Epidermal melanocyte (primary cell): ENCODE measurements at regions not wholly inside any gene's neighbourhood (a gene's known extent, or its start where the extent isn't known, plus 50 kb on each side); places are given as distances from the start of the nearest gene placed in this dataset.
"Not testable (repeated sequence)": the region's sequence is repeated elsewhere in the genome, so short reads cannot be mapped to it uniquely, and the experiment has no call there.

Experiments used
- DNase-seq: peaks from one replicate; pipeline ENCODE4 v3.0.0; 2011; ENCODE audit warnings: low spot score; ENCODE audit not compliant: insufficient read length

DNA sequence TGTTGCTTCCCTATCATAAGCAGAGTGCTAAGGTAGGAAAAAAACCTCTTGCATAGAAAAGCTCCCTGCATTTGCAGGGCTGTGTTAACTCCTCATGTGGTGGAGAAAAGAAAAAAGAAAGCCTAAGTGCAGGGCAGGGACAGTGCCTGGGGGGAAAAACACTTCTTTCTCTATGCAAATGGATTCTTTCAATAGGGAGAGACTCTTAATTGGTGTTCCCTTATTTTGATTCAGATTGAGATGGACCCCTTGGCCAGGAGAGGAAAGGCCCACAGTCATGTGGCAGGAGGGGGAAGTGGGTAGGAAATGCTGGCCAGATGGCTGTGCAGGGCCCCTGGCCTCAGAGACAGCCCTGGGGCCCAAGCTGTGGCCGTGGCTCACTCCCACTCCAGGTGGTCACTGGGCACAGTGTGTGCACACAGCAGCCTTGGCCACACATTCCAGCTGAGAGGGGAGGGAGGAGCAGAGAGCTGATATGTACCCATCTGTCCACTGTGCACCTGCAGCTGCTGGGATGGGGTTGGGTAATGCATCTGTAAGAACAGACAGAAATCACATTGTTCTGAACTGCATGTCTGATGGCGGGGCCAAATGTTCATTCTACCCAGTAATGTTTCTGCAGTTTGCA, 410.4 kb downstream of the DSC3 start:
- DNase-seq = no peak

DNA sequence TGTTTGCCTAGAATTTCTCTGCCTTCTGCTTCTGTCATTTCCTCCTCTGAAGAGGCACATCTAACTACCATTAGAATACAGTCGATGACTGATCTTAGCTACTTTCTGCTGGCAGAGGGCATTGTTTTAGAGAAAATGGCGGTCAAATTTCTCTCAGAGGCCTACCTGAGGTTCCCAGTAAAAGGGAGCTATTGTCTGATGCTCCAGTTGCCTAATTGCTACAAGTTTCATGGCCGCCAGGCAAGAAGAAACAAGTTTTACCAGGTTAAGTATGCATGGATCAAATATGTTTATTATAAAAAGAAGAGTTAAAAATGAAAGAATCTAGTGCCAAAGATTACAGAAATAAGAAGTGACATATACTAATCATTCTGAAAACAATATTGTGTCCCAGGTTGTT, 416.6 kb downstream of the DSC3 start:
- no peak for DNase-seq

DNA sequence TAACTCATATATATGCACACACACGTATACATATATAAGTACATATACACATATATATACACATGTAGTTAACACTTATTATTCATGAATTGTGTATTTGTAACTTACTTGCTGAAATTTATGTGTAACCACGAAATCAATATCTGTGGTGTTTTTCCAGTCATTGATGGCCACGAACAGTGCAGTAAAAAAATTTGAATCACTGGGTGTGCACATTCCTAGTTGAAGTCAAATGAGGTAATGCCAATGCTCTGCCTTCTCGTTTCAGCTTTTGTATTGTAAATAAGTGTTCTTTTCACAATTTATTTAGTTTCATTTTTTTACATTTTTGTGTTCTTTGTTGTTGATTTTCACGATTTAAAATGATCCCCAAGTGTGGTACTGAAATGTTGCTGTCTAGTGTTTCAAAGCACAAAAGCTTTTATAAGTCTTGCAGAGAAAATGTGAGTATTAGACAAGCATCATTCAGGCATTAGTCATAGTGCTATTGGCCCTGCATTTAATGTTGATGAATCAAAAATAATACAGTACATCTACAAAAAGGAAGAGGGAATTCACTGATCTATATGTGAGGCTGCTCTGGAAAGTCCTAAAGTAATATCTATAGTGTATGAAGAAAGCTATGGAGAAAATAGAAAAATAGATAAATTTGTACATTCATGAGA, 419.0 kb downstream of the DSC3 start:
- no peak for DNase-seq

DNA sequence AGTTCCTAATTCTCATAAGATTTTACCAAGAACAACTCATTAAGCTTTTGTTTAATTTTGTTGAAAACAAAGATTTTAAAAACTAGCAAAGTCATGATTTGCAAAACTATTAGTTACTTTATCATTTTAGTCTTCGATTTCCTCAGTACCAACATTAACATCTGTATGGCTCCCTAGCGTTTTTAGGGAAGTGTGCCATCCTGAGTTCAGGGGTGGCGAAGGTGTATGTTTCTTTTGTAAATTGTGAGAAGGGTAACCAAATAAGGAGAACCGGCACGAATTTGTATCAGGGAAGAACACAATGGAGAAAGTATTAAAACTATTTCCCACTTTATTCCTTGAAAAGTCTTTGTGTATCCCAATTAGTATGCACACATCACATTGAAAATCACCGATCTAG, 419.9 kb downstream of the DSC3 start:
- DNase-seq = no peak

DNA sequence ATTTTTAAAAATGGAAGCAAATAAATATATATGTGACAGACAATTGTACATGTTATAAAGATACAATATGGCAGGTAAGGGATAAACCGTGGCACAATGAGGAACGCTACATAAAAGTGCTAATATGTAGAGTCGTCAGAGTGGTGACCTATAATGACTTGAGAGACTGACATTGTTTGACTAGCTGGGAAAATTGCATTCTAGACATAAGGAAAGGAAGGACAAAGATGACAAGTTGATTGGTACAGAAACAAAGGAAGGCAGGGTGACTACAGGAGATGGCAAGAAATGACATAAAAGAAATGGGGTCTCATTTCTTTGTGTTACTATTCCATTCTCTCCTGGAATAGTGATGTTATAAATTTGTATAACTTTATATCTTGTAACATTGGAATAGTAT, 420.4 kb downstream of the DSC3 start:
- no peak for DNase-seq

DNA sequence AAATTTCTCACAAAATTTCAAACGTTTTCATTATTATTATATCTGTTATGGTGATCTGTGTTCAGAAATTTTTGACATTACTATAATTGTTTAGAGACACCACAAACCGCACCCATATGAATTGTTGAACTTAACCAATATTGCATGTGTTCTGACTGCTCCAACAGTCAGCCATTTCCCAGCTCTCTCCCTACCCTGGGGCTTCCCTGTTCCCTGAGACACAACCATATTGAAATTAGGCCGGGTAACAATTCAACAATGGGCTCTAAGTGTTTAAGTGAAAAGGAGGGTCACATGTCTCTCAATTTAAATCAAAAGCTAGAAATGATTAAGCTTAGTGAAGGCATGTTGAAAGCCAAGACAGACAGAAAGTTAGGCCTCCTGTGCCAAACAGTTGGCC, 424.0 kb downstream of the DSC3 start:
- no peak for DNase-seq

DNA sequence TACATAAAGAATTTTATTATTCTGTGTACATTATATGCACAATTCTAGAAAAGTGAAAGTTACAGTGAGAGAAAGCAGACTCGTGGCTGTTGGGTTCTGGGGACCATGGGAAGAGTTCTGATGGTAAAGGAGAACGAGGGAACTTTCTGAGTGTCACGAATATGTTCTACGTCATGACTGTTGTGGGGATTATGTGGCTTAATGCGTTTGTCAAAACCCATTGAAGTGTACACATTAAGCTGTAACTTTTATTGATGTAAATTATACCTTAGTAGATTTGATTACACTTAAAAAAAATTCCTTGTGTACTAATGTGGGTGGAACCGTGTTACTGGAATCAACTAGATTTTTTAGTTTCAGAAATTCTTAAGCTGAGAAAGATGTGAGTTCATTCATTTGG, 426.1 kb downstream of the DSC3 start:
- DNase-seq = no peak

DNA sequence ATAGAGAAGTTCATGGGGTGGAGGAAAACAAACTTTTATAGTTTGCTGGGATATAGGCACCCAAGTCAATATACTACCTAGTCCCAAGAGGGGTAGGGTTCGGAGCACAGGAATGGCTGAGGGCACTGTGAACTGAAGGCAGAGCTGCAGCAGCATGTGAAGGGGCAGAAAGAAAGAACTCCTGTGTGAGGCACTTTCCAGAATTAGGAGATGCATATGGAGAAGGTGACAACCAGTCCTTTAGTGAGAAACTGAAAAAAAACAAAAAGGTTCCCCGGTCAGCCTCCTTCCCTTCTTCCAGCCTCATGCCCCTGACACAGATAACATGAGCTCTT, 429.1 kb downstream of the DSC3 start:
- no peak for DNase-seq

DNA sequence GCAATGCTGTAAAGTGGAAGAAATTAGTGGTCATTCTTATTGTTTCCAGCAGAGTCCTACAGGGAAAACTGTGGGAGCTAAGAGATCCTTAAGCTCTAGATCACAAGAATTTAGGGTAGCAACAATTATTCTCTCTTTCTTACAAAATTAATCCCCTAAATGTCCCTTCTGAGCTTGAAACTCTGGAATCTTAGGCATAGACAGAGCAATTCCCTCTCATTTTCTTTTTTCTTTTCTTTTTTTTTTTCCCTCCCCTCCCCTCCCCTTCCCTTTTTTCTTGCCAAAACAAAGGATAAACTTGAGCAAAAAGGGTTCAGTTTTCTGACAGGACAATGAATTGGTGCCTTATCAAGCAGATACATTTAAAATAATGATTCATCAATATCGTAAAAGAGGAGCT, 441.0 kb downstream of the DSC3 start:
- DNase-seq = no peak

DNA sequence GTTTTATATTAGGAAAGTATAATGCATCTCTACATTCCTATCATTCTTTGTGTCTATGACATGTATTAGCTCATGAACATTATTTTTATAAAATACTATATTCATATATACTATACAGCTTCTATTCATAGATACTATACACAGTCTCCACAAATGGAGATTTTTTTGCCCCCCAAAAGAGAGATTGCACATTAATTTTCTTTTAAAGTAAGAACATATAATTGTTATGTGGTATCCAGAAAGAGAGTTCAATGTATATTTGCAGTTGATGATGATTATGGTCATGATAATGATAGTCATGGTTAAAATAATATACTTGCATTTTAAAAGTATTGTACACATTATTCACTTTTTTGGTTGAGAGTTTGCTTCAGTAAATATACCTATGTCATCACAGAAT, 445.3 kb downstream of the DSC3 start:
- no peak for DNase-seq

DNA sequence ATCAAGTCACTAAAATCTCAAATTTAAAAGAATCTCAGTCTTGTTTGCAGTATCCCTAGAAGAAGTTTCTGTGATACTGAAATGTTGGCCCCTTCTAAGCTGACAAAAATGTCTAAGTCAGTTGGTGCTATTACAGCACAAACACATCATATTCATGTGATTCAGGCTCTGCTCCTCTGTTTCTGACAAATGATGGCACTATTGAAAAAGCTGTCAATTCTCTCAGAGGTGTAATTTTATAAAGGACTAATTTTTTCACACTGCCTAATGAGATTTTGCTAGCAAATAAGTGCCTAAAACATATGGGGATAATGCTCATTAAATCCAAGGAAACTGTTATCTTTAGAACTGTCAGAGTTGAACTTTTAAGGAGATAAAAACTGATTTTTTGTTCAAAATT, 445.9 kb downstream of the DSC3 start:
- DNase-seq = no peak

DNA sequence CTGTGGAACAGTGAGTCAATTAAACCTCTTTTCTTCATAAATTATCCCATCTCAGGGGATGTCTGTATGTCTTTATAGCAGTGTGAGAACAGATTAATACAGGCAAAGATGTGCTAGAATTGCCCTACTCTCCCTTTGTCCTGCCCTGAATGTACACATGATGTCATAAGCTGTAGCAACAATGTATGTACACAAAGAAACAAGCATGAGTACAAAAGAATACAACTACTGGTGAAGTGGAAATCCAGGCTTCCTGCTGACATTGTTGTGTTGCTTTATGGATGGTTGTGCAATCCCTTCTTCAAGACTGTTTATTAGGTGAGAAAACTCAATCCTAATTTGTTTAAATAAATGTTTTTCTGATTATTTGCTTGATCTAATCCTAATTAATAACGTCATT, 446.6 kb downstream of the DSC3 start:
- DNase-seq = no peak

DNA sequence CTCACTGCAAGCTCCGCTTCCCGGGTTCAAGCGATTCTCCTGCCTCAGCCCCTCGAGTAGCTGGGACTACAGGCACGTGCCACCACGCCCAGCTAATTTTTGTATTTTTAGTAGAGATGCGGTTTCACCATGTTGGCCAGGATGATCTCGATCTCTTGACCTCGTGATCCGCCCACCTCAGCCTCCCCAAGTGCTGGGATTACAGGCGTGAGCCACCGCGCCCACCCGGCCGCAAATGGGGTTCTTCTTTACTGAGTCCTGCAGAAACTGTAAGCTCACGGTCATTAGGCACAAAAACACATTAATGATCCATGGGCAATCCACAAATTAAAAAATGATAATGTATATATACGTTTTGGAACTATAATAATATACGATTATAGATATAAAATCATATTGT, 447.6 kb downstream of the DSC3 start:
- not testable (repeated sequence) for DNase-seq

DNA sequence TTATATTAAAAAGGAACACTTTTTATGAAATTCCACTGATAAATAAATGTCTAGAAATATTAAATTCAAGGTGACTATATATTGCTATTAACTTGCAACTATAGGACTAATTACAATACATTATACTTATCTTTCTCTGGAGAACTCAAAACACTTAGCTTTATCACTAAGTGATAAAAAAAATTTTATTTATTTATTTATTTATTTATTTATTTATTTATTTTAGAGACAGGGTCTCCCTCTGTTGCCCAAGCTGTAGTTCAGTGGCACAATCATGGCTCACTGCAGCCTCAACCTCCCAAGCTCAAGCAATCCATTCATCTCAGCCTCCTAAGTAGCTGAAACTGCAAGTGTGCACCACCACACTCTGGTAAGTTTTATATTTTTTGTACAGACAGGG, 451.1 kb downstream of the DSC3 start:
- DNase-seq = no peak

DNA sequence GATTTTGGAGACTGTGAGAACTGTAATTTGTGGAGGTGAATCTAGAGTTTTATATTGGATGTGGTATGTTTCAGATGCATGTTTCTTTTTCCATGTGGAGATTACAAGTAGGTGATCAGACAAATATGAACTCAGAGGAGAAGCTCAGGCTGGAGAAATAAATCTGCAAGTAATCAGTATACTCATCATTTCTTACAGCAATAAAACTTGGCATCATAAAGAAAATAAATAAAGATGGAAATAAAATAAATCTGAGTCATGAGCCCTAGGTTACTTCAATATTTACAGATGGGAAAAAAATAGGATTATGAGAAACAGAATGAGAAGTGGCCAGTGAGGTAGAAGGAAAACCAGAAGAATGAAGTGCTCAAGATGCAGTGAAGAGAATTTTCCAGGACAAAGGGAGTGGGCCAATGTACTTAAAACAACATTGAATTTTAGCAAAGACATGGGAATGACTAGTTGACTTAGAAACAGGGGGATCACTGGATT, 453.8 kb downstream of the DSC3 start:
- no peak for DNase-seq

DNA sequence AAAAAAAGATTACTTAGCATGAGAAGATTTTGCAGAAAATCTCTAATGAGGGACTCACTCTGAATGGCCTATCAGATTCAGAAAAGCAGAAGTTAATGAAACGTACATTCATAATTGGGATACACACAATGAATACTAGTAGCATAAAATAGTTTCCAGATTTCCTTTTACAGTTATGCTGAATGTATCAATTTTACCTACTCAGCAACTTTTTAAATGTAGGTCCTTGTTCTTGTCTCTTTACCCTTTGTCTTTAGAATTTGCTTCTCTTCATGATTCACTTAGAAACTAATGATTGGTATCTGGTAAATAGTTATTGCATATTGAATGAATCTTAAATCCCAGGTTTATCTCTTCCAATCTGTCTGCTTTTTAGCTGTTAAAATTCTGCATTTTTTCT, 458.8 kb downstream of the DSC3 start:
- no peak for DNase-seq

DNA sequence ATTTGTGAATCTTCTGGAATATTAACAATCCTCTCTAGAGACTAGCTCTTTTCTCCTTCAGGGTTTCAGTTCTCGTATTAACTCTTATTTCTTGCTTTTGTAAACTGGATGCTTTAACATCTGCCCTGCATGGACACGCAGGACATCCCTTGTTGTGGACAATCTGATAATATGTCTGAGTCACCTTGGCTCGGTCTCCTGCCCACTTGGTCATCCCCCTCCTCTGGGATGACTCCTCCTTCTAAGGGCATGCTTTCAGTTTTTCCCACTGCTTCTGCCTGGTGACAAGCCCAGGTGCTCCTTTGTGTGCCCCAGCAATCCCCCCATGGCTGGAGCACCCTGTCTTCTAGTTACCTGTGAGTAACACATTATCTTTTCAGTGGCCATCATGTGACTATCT, 460.5 kb downstream of the DSC3 start:
- no peak for DNase-seq

DNA sequence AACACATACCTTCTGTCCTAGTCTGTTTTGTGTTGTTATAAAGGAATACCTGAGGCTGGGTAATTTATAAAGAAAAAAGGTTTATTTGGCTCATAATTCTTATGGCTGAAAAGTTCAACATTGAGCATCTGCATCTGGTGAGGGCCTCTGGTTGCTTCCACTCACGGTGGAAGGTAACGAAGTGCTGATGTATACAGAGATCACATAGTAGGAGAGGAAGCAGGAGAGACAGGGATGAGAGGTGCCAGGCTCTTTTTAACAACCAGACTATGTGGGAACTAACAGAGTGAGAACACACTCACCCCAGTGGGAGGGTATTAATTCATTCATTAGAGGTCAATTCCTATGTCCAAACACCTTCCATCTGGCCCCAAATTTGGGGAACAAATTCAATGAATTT, 463.8 kb downstream of the DSC3 start:
- no peak for DNase-seq

DNA sequence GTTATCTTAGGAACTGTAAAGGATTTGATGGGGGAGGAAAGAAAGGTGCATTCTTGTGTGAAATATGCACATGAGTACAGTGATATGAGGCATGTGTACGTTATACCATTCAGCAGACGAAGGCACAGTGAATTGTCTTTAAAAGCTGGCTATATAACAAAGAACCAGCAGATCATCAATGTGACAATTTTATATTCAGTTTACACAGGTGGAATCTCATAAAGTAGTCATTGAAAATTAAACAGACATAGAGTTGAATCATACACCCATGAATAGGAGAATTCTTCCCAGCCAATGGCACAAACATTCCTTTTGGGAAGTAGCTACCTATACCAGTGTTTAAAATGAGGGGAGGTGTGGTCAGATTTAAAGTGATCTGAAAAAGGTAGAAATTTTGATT, 470.3 kb downstream of the DSC3 start:
- DNase-seq = no peak

DNA sequence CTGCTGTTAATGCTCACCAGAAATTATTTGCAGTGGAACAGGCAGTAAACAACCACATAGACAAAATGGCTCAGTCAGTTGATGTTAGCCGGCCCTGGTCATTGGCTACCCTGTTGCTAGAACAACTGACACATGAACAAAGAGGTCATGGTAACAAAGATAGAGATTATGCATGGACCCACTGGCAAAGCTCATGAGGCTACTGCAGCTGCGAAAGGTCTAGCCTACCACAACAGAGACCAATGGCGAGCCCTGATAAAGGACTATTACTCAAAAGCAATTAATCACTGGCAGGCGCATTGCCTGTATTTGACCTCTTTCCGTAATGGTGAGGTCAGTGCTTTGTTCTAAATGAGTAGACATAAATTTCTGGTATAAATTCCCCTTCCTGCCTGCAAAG, 474.2 kb downstream of the DSC3 start:
- no peak for DNase-seq

DNA sequence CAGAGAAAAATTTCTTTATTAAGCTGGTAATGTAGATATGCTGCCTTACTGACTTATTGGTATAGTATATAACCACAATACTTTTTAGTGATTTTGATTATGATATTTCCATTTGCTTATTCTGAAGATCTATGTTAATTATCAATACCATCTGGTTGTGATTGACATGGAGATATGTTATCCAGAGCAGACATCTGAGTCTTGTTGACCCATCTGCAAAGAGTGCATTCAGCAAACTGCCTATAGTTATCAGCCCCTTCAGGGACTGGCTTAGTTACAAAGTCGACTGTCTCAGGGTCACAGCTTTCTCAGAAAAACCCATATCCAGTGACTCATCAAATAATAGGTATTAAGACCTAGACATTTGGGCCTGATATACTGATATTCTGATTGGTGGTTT, 475.7 kb downstream of the DSC3 start:
- no peak for DNase-seq

DNA sequence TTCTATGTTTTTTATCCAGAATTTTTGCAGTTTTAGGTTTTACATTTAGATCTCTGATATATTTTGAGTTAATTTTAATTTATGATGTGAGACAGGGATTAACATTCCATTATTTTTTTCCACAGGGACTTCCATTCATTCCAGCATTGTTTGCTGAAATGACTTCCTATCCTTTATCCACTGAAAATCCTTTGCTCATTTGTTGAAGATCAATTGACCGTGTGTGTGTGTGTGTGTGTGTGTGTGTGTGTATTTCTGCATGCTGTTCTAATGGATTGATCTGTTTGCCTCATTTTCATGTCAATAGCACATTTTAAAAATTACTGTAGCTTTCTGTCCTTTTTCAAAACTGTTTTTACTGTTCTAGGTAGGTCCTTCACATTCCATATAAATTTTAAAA, 480.3 kb downstream of the DSC3 start:
- DNase-seq = no peak

DNA sequence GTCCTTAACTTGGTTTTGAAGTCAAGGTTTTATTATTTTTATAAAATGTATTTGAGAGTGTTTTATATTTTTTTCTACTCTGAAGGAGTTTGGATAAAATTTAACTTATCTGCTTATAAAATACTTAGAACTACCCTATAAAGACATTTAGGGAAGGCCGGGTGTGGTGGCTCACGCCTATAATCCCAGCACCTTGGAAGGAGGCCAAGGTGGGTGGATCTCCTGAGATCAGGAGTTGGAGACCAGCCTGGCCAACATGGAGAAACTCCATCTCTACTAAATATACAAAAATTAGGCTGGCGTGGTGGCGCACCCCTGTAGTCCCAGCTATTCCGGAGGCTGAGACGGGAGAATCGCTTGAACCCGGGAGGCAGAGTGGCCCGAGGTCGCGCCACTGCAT, 486.4 kb downstream of the DSC3 start:
- no peak for DNase-seq

DNA sequence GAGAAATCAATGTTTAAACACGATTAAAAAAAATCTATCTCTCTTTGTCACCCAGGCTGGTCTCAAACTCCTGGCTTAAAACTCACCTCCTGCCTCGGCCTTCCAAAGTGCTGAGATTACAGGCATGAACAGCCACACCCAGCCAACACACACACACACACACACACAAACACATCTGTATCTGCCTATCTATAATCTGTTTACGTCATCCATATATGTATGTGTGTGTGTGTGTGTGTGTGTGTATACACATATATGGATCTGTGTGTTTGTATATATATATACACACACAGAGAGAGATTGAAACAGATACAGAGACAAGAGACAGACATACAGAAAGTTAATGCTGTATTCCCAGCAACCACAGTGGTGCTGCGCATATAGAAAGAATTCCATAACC, 497.1 kb downstream of the DSC3 start:
- DNase-seq = no peak
